Lung (tissue), 11 donors: ENCODE measurements at regions not wholly inside any gene's neighbourhood (a gene's known extent, or its start where the extent isn't known, plus 50 kb on each side); places are given as distances from the start of the nearest gene placed in this dataset.

Experiments used
- ATAC-seq: fragments of 200-7000 bp; cut with Tn5 transposase; one replicate; pipeline ENCODE4 v1.9.1; 2020; ENCODE audit warnings: moderate number of reproducible peaks; ENCODE audit not compliant: insufficient read depth, low FRiP score
- DNase-seq, 3 donors: peaks; one replicate each; pipeline ENCODE4 v3.0.0-alpha.2; 2013 to 2017
- H3K27ac ChIP-seq, 2 donors: one replicate each; pipeline ENCODE4 v1.5.1; 2013; ENCODE audit warnings: mild to moderate bottlenecking in 2 of 2, moderate library complexity in 2 of 2, control low read depth in 1 of 2, inconsistent platforms in 1 of 2, low read depth in 1 of 2, low read length in 1 of 2
- H3K27me3 ChIP-seq, 3 donors: one replicate each; pipeline ENCODE4 v1.5.1; 2013; ENCODE audit warnings: low read length in 2 of 3; ENCODE audit not compliant: control insufficient read depth in 3 of 3, insufficient read depth in 3 of 3
- H3K36me3 ChIP-seq, 4 donors: one replicate each; pipeline ENCODE4 v1.5.1; 2013; ENCODE audit warnings: low read length in 4 of 4, mild to moderate bottlenecking in 1 of 4, moderate library complexity in 1 of 4; ENCODE audit not compliant: control insufficient read depth in 4 of 4, insufficient read depth in 4 of 4
- H3K4me1 ChIP-seq, 5 donors: one replicate each; pipeline ENCODE4 v1.5.1; 2013; ENCODE audit warnings: low read length in 5 of 5, mild to moderate bottlenecking in 2 of 5, moderate library complexity in 1 of 5; ENCODE audit not compliant: control insufficient read depth in 5 of 5, insufficient read depth in 5 of 5
- H3K4me3 ChIP-seq: one replicate; pipeline ENCODE4 v1.5.1; 2013; ENCODE audit warnings: mild to moderate bottlenecking, control low read depth, moderate library complexity
- H3K9ac ChIP-seq, 2 donors: one replicate each; pipeline ENCODE4 v1.5.1; 2013; ENCODE audit warnings: low read length in 2 of 2, control low read depth in 1 of 2; ENCODE audit not compliant: insufficient read depth in 1 of 2
- H3K9me3 ChIP-seq, 4 donors: one replicate each; pipeline ENCODE4 v1.5.1; 2013; ENCODE audit warnings: low read length in 3 of 4, mild to moderate bottlenecking in 1 of 4, moderate library complexity in 1 of 4; ENCODE audit not compliant: control insufficient read depth in 4 of 4, insufficient read depth in 3 of 4
- CTCF ChIP-seq: IDR thresholded peaks from 2 replicates; pipeline ENCODE4 v1.5.1; 2012; ENCODE audit warnings: mild to moderate bottlenecking; ENCODE audit errors: control extremely low read depth, extremely low read depth
- WGBS, 2 donors: extraction: QIAGEN DNeasy Blood & Tissue Kit; methylation state at CpG; one replicate each; pipeline ENCODE4 v1.1.7; 2013; 5-methylcytosine and 5-hydroxymethylcytosine counted together
- donor health status: control.
- donor health status: control.
- donor health status: Bipolar disorder and iron deficiency.
- donor health status: healthy.
- donor health status: DM: yes; HTN: yes; CAD: no.

GRCh38 chr14:38553586-38553985, 297.7 kb upstream of the CLEC14A start:
- H3K36me3 ChIP-seq, result no peaks in the 10 kb centered on the region
- TF ChIP-seq CTCF, result no peak
- ATAC-seq, result no peak
- no peak overlapping the region for H3K27ac ChIP-seq
- no peak overlapping the region for H3K9ac ChIP-seq
- no peaks in the 10 kb centered on the region for H3K27me3 ChIP-seq
- no peak overlapping the region for H3K4me3 ChIP-seq
- H3K9me3 ChIP-seq, result no peaks in the 10 kb centered on the region
- H3K4me1 ChIP-seq, result no peaks in the 10 kb centered on the region
- no peak for DNase-seq

DNA sequence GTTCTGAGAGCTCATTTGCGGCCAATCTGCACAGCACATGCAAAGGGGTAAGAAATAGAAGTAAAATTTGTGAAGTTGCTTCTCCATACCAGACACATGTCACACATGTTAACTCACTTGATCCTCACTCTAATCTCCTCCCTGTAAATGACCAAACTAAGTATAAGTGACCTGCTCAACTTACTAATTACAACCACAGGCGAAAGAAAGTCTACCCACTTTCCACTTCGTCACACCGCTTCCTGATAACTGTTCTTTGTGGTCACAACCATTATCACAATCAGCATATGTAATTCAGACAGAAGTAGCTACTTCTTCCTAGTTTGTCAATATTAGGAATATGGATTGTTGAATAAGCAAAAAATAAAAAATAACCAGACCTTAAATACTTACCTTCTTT, 293.7 kb upstream of the CLEC14A start:
- WGBS, 2 donors, result 48 to 68% methylated on average over 4 of the region's 4 CpGs
- Histone ChIP-seq H3K27me3 (no peaks in the 10 kb centered on the region), H3K27ac (no peak overlapping the region), H3K36me3 (no peaks in the 10 kb centered on the region), H3K9me3 (no peaks in the 10 kb centered on the region), H3K4me1 (no peaks in the 10 kb centered on the region), H3K4me3 (no peak overlapping the region), H3K9ac (no peak overlapping the region)
- DNase-seq, result no peak
- TF ChIP-seq CTCF, result no peak
- no peak for ATAC-seq

DNA sequence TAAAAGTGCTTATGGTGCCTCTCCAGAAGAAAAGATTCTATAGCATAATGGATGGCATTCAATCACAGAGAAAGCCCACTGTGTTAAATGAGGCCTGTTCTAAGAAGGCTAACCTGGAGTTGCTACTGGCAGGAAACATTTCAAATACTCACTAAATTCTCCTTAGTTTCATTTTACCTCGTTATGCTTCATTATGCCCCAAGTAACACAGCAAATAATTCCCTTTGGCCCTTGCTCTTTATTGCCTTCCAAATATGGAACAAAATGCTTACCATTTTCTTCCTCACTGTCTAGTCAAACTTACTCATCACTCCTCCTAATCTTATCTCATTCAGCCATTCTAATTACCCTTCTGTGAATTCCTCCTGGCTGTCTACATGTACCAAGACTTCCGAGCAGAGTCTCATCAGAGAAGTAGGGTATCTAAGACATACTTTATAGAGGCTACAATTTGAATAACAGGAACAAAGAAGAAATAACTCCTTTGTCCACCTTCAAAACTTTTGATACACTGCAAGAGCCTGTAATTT, 292.1 kb upstream of the CLEC14A start:
- Histone ChIP-seq H3K36me3 (no peaks in the 10 kb centered on the region), H3K27ac (no peak overlapping the region), H3K27me3 (no peaks in the 10 kb centered on the region), H3K9ac (no peak overlapping the region), H3K4me1 (no peaks in the 10 kb centered on the region), H3K9me3 (no peaks in the 10 kb centered on the region), H3K4me3 (no peak overlapping the region)
- 78 to 87% methylated on average over 2 of the region's 2 CpGs for WGBS, 2 donors
- DNase-seq (no peak), ATAC-seq (no peak)
- TF ChIP-seq CTCF, result no peak

DNA sequence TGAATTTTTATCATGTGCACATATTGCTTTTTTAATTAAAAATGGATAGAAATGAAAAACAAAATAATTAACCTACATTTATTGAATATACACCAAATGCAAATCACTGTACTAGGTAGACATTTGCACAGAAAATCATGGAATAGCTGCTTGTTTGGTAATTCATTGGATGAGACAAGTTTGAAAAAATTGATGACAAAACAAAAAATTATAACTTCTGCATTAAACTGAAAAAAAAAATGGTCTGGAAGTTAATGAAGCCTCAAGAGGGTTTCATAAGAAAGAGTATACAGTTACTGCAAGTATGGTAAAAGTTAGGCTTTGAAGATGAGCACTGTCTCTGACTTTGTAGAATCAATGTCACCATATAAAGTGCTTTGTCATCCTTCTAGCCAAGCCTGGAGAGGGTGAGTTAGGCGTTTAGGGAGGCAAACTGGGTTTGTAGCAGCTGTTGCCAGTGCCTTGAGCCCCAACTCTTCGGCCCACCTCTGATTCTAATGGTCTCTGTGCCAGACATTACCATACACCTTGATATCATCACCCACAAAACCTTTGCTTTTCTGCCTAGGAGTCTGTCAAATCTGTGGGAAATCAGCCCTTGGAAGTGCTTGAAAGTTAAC, 291.1 kb upstream of the CLEC14A start:
- no peak overlapping the region for H3K4me3 ChIP-seq
- no peaks in the 10 kb centered on the region for H3K27me3 ChIP-seq
- H3K9me3 ChIP-seq, result no peaks in the 10 kb centered on the region
- WGBS, 2 donors, result 77 to 79% methylated on average over 2 of the region's 2 CpGs
- H3K4me1 ChIP-seq, result no peaks in the 10 kb centered on the region
- no peak for TF ChIP-seq CTCF
- H3K36me3 ChIP-seq, result no peaks in the 10 kb centered on the region
- no peak overlapping the region for H3K9ac ChIP-seq
- ATAC-seq, result no peak
- no peak overlapping the region for H3K27ac ChIP-seq
- DNase-seq, result no peak
